Cardiac fibroblast (primary cell): ENCODE measurements at regions not wholly inside any gene's neighbourhood (a gene's known extent, or its start where the extent isn't known, plus 50 kb on each side); places are given as distances from the start of the nearest gene placed in this dataset.
A peak's percentile ranks its signal among the peaks of the same experiment; 100 is the strongest.

Source experiments
- DNase-seq, 2 donors: peaks; one replicate each; pipeline versions ENCODE4 v3.0.0 to v3.0.0-alpha.2; 2010; ENCODE audit warnings: low read depth in 2 of 2
- H3K4me3 ChIP-seq, 2 donors: replicated peaks in 1 of 2; 1 replicate in 1 of 2; 2 replicates in 1 of 2; pipeline ENCODE4 v1.5.1; 2011; ENCODE audit warnings: low read depth in 2 of 2, low read length in 2 of 2, mild to moderate bottlenecking in 2 of 2, moderate library complexity in 1 of 2
- CTCF ChIP-seq: IDR thresholded peaks from one replicate; pipeline ENCODE4 v1.5.1; 2011; ENCODE audit warnings: low read depth, mild to moderate bottlenecking, low read length, inconsistent platforms

- no peak overlapping the region for H3K4me3 ChIP-seq
- DNase-seq = no peak
- no peak for TF ChIP-seq CTCF
These were observed 78.6 kb upstream of the CCL2 start for GRCh38 chr17:34176440-34176839.

GRCh38 chr17:34177642-34178041, 77.4 kb upstream of the CCL2 start:
- DNase-seq = peak; percentile 79 to 82
- no peak for TF ChIP-seq CTCF
- H3K4me3 ChIP-seq = no peak overlapping the region

GRCh38 chr17:34178092-34178491, 77.0 kb upstream of the CCL2 start:
- peak; percentile 7 for TF ChIP-seq CTCF
- peak; percentile 18 to 33 for DNase-seq
- H3K4me3 ChIP-seq = no peak overlapping the region

- no peak for DNase-seq
- H3K4me3 ChIP-seq = no peak overlapping the region
- TF ChIP-seq CTCF = no peak
These were observed 72.9 kb upstream of the CCL2 start for GRCh38 chr17:34182036-34182803.

GRCh38 chr17:34195987-34196386, 59.1 kb upstream of the CCL2 start:
- no peak for TF ChIP-seq CTCF
- no peak for DNase-seq
- no peak overlapping the region for H3K4me3 ChIP-seq

- H3K4me3 ChIP-seq = no peak overlapping the region
- DNase-seq = no peak
- no peak for TF ChIP-seq CTCF
These were observed 56.6 kb upstream of the CCL2 start for GRCh38 chr17:34198519-34198918.

- no peak for DNase-seq
- H3K4me3 ChIP-seq = no peak overlapping the region
- TF ChIP-seq CTCF = no peak
These were observed 55.6 kb upstream of the CCL2 start for GRCh38 chr17:34199454-34199853.
